K562 (cell line): ENCODE measurements at regions not wholly inside any gene's neighbourhood (a gene's known extent, or its start where the extent isn't known, plus 50 kb on each side); places are given as distances from the start of the nearest gene placed in this dataset.

Experiments used
- ATAC-seq: fragments of 200-7000 bp; cut with Tn5 transposase; 3 replicates; pipeline ENCODE4 v1.9.1; 2020; ENCODE audit warnings: moderate library complexity
- BruUV-seq: library from RNA; stranded (reverse); fragments of 400-500 nt; replicated peaks from 2 replicates; lab custom pipeline; 2021; lab: Mats Ljungman, UMichigan
- CTCF ChIA-PET: fragments of 300-600 bp; formaldehyde crosslinking; extraction: SDS; loops from one replicate; lab custom pipeline; 2021; ENCODE audit warnings: low intra/inter-chr PET ratio; lab: Yijun Ruan, JAX
- POLR2A ChIA-PET: fragments of 300-600, 350-650 bp; sonication (Branson Sonifier 250); formaldehyde crosslinking; extraction: SDS; loops from one replicate; lab custom pipeline; 2021; ENCODE audit warnings: antibody characterized with exemption, inconsistent platforms; lab: Yijun Ruan, JAX
- DNase-seq, 4 experiments: peaks; one replicate each; pipeline versions ENCODE4 v3.0.0 to v3.0.0-alpha.2; 2011 to 2018; ENCODE audit warnings: low spot score in 3 of 4, mixed read lengths in 3 of 4; ENCODE audit errors: extremely low read depth in 1 of 4
- FAIRE-seq: peaks from 2 replicates; lab custom pipeline; 2011; peaks lifted over from hg19 to GRCh38; lab: Jason Lieb, UNC
- H2AFZ ChIP-seq: 2 replicates; pipeline ENCODE4 v1.6.0; 2011; ENCODE audit warnings: low read depth, low read length, control low read depth, inconsistent platforms
- H3K27ac ChIP-seq: fragments of 200-600 bp; 3 replicates; pipeline ENCODE4 v1.8.0; 2011; ENCODE audit warnings: low read depth, mild to moderate bottlenecking, control low read depth, inconsistent platforms, low read length, moderate library complexity, mixed read lengths; ENCODE audit errors: extremely low read depth
- H3K27me3 ChIP-seq, 2 experiments: fragments of 300-600 bp in 1 of 2; 2 replicates in 1 of 2; 3 replicates in 1 of 2; pipeline versions ENCODE4 v1.6.0 to v1.8.0; 2011; ENCODE audit warnings: inconsistent platforms in 2 of 2, low read length in 2 of 2, mild to moderate bottlenecking in 1 of 2, mixed read lengths in 1 of 2, moderate library complexity in 1 of 2; ENCODE audit not compliant: control insufficient read depth in 2 of 2, insufficient read depth in 2 of 2
- H3K36me3 ChIP-seq: fragments of 300-600 bp; 3 replicates; pipeline ENCODE4 v1.8.0; 2011; ENCODE audit warnings: mild to moderate bottlenecking, low read length, inconsistent platforms; ENCODE audit not compliant: control insufficient read depth, insufficient read depth
- H3K4me1 ChIP-seq, 2 experiments: fragments of 200-600 bp in 1 of 2; replicated peaks in 1 of 2; 2 replicates in 1 of 2; 3 replicates in 1 of 2; pipeline versions ENCODE4 v1.5.1 to v1.8.0; 2011; ENCODE audit warnings: inconsistent platforms in 2 of 2, low read length in 2 of 2, mild to moderate bottlenecking in 1 of 2, mixed read lengths in 1 of 2, moderate library complexity in 1 of 2; ENCODE audit not compliant: control insufficient read depth in 2 of 2, insufficient read depth in 2 of 2
- H3K4me2 ChIP-seq: 2 replicates; pipeline ENCODE4 v1.6.1; 2011; ENCODE audit warnings: low read length, control low read depth, inconsistent platforms, mixed read lengths; ENCODE audit not compliant: insufficient read depth
- H3K4me3 ChIP-seq: fragments of 200-600 bp; sonication (generic), shearing (Covaris generic); 2 replicates; pipeline ENCODE4 v1.5.1; 2016; ENCODE audit warnings: control low read depth, inconsistent platforms
- H3K79me2 ChIP-seq: fragments of 200-600 bp; 3 replicates; pipeline ENCODE4 v1.8.0; 2011; ENCODE audit warnings: low read length, inconsistent platforms; ENCODE audit not compliant: control insufficient read depth, insufficient read depth
- H3K9ac ChIP-seq, 2 experiments: 2 replicates each; pipeline versions ENCODE4 v1.6.0 to v1.6.1; 2011; ENCODE audit warnings: low read depth in 2 of 2, low read length in 2 of 2, control low read depth in 1 of 2, inconsistent platforms in 1 of 2, mild to moderate bottlenecking in 1 of 2, mixed read lengths in 1 of 2; ENCODE audit not compliant: insufficient read depth in 1 of 2
- H3K9me1 ChIP-seq: one replicate; pipeline ENCODE4 v1.6.0; 2011; ENCODE audit warnings: inconsistent platforms, mild to moderate bottlenecking, low read length, moderate library complexity; ENCODE audit not compliant: control insufficient read depth, insufficient read depth
- H3K9me3 ChIP-seq: replicated peaks from 2 replicates; pipeline ENCODE4 v1.5.1; 2011; ENCODE audit warnings: low read depth, low read length, inconsistent platforms; ENCODE audit not compliant: control insufficient read depth, insufficient read depth
- H4K20me1 ChIP-seq: replicated peaks from 2 replicates; pipeline ENCODE4 v1.6.1; 2011; ENCODE audit warnings: low read length, inconsistent platforms, mixed read lengths; ENCODE audit not compliant: control insufficient read depth, insufficient read depth
- ARHGAP35 ChIP-seq: fragments of 450-650 bp; IDR thresholded peaks from 2 replicates; pipeline ENCODE4 v1.6.1; 2018; ENCODE audit not compliant: partially characterized antibody
- DLX4 ChIP-seq: fragments of 250-450 bp; sonication (Bioruptor Pico); IDR thresholded peaks from 2 replicates; pipeline ENCODE4 v1.6.1; 2021; ENCODE audit warnings: mild to moderate bottlenecking
- E2F4 ChIP-seq: sonication (generic); formaldehyde crosslinking; IDR thresholded peaks from 2 replicates; pipeline ENCODE4 v1.8.0; 2022; ENCODE audit warnings: mild to moderate bottlenecking, low read depth, missing genetic modification reagents
- FOXP1 ChIP-seq: sonication (generic); formaldehyde crosslinking; IDR thresholded peaks from 2 replicates; pipeline ENCODE4 v1.8.0; 2022; ENCODE audit warnings: mild to moderate bottlenecking, missing genetic modification reagents
- KLF6 ChIP-seq: fragments of 250-450 bp; sonication (Bioruptor Pico); IDR thresholded peaks from 2 replicates; pipeline ENCODE4 v1.4.0; 2020; ENCODE audit warnings: mild to moderate bottlenecking, moderate library complexity, borderline replicate concordance
- PURB ChIP-seq: sonication (generic); formaldehyde crosslinking; IDR thresholded peaks from 2 replicates; pipeline ENCODE4 v1.9.0; 2021; ENCODE audit warnings: low read depth, mild to moderate bottlenecking, missing genetic modification reagents
- SIX5 ChIP-seq, 2 experiments: IDR thresholded peaks; 2 replicates each; pipeline ENCODE4 v1.6.1; 2011; ENCODE audit warnings: low read length in 2 of 2, borderline replicate concordance in 1 of 2, low read depth in 1 of 2, mild to moderate bottlenecking in 1 of 2, moderate library complexity in 1 of 2; ENCODE audit not compliant: insufficient read depth in 1 of 2
- STAT6 ChIP-seq: sonication (generic); formaldehyde crosslinking; IDR thresholded peaks from 2 replicates; pipeline ENCODE4 v1.8.1; 2023; ENCODE audit warnings: mild to moderate bottlenecking, missing genetic modification reagents
- ZNF644 ChIP-seq: fragments of 200-800 bp; sonication (Bioruptor generic); IDR thresholded peaks from 2 replicates; pipeline ENCODE4 v1.6.1; 2016; ENCODE audit warnings: low read depth, missing genetic modification characterization, missing compliant biosample characterization
- ZNF766 ChIP-seq: fragments of 200-800 bp; sonication (Bioruptor generic); conservative IDR thresholded peaks from 2 replicates; pipeline ENCODE4 v1.6.1; 2016; ENCODE audit warnings: missing genetic modification characterization, missing compliant biosample characterization
- WGBS: fragments of 100-300 bp; shearing (Covaris generic); methylation state at CpG from one replicate; pipeline ENCODE4 v1.1.6; 2016; ENCODE audit warnings: low coverage, mixed read lengths; ENCODE audit not compliant: insufficient coverage; ENCODE audit errors: missing lambda C conversion rate; 5-methylcytosine and 5-hydroxymethylcytosine counted together
- in situ Hi-C: fragments of 300-500 bp; cut with MboI; formaldehyde crosslinking; loops from 4 replicates; pipeline ENCODE4 v1.15.0; 2018; ENCODE audit warnings: inconsistent platforms, mixed read lengths
- intact Hi-C: fragments of 100-400 bp; cut with micrococcal nuclease; formaldehyde crosslinking; loops from 2 replicates; pipeline ENCODE4 v1.14.2; 2022

GRCh38 chr10:47193666-47194065 is 106.3 kb upstream of the GDF10 start:
- POLR2A ChIA-PET = no interaction called here
- under 1% methylated on average over 6 of the region's 6 CpGs for WGBS
- H3K9me3 ChIP-seq = no peaks in the 10 kb centered on the region
- H3K9ac ChIP-seq = no peak overlapping the region
- DNase-seq (no peak), FAIRE-seq (no peak), ATAC-seq (no peak)
- H3K4me2 ChIP-seq = no peak overlapping the region
- TF ChIP-seq ZNF766 (CRISPR knock-in tag) (peak; percentile 88), KLF6 (CRISPR knock-in tag) (no peak), ZNF644 (tag) (no peak)
- peaks cover 10 to 60% of the 10 kb centered on the region in 2 experiments; a peak in 4 of 5 replicates for H3K27me3 ChIP-seq
- H3K9me1 ChIP-seq = no peaks in the 10 kb centered on the region
- intact Hi-C loops (no loop called here), in situ Hi-C loops (no loop called here)
- H3K27ac ChIP-seq = no peak overlapping the region
- BruUV-seq = no TSS peak
- H2AFZ ChIP-seq = no peak overlapping the region
- no peaks in the 10 kb centered on the region for H3K4me1 ChIP-seq
- no peaks in the 10 kb centered on the region; the same call in 1 of the 2 replicates for H4K20me1 ChIP-seq
- no peak overlapping the region for H3K4me3 ChIP-seq
- no peaks in the 10 kb centered on the region for H3K36me3 ChIP-seq
- no peaks in the 10 kb centered on the region for H3K79me2 ChIP-seq
- CTCF ChIA-PET = no interaction called here

GRCh38 chr10:47195274-47195885 is 104.6 kb upstream of the GDF10 start:
- POLR2A ChIA-PET = interaction anchor here (0.6 to 0.9 kb wide), 3 partner anchors 10 to 166 kb away, joined by 4 read pairs; no protein-coding TSS in a partner anchor
- Histone ChIP-seq H3K36me3 (no peaks in the 10 kb centered on the region), H3K27ac (no peak overlapping the region), H3K9ac (no peak overlapping the region), H2AFZ (no peak overlapping the region), H3K4me1 (no peaks in the 10 kb centered on the region), H3K4me2 (no peak overlapping the region), H4K20me1 (no peaks in the 10 kb centered on the region; the same call in 1 of the 2 replicates), H3K9me1 (no peaks in the 10 kb centered on the region), H3K79me2 (no peaks in the 10 kb centered on the region), H3K9me3 (no peaks in the 10 kb centered on the region), H3K4me3 (no peak overlapping the region), H3K27me3 (peaks cover 10 to 53% of the 10 kb centered on the region in 2 experiments; a peak in 4 of 5 replicates)
- no peak; the same call in 1 of the 3 replicates for ATAC-seq
- CTCF ChIA-PET = no interaction called here
- FAIRE-seq = no peak
- in situ Hi-C loops (no loop called here), intact Hi-C loops (no loop called here)
- WGBS = 3% methylated on average over 15 of the region's 15 CpGs
- BruUV-seq = no TSS peak
- DNase-seq = no peak
- TF ChIP-seq DLX4 (CRISPR knock-in tag) (no peak), ARHGAP35 (no peak), SIX5 (IDR thresholded peaks at IDR 0.05; ENCODE audit: borderline replicate concordance in 1 of 2, insufficient read depth in 1 of 2, low read depth in 1 of 2, low read length in 2 of 2) (no peak), E2F4 (CRISPR knock-in tag) (no peak), FOXP1 (CRISPR knock-in tag) (no peak), PURB (CRISPR knock-in tag) (no peak), STAT6 (CRISPR knock-in tag) (no peak)
